MV-4-11 (cell line): ENCODE measurements at regions not wholly inside any gene's neighbourhood (a gene's known extent, or its start where the extent isn't known, plus 50 kb on each side); places are given as distances from the start of the nearest gene placed in this dataset.

Source experiments
- DNase-seq: peaks from one replicate; lab custom pipeline; 2025; lab: John Stamatoyannopoulos, UW

GRCh38 chr12:126685636-126686035, 1581.3 kb upstream of the TMEM132C start:
- no peak for DNase-seq

GRCh38 chr12:126688556-126688955, 1578.4 kb upstream of the TMEM132C start:
- no peak for DNase-seq

GRCh38 chr12:126700096-126700495, 1566.9 kb upstream of the TMEM132C start:
- DNase-seq, result no peak

- no peak for DNase-seq
Measured at GRCh38 chr12:126704609-126705008, 1562.4 kb upstream of the TMEM132C start.

GRCh38 chr12:126706300-126706699, 1560.7 kb upstream of the TMEM132C start:
- no peak for DNase-seq

GRCh38 chr12:126708492-126708896, 1558.5 kb upstream of the TMEM132C start:
- DNase-seq, result no peak

GRCh38 chr12:126718365-126718764, 1548.6 kb upstream of the TMEM132C start:
- DNase-seq, result no peak

- DNase-seq, result no peak
Measured at GRCh38 chr12:126719912-126720705, 1546.9 kb upstream of the TMEM132C start.

GRCh38 chr12:126726481-126727217, 1540.3 kb upstream of the TMEM132C start:
- no peak for DNase-seq

GRCh38 chr12:126727218-126728075, 1539.5 kb upstream of the TMEM132C start:
- DNase-seq, result no peak

GRCh38 chr12:126734296-126734695, 1532.7 kb upstream of the TMEM132C start:
- DNase-seq, result no peak

- no peak for DNase-seq
Measured at GRCh38 chr12:126734710-126735109, 1532.3 kb upstream of the TMEM132C start.

- no peak for DNase-seq
Measured at GRCh38 chr12:126741536-126742240, 1525.3 kb upstream of the TMEM132C start.

- DNase-seq, result no peak
Measured at GRCh38 chr12:126742241-126742641, 1524.7 kb upstream of the TMEM132C start.

GRCh38 chr12:126747530-126748149, 1519.3 kb upstream of the TMEM132C start:
- peak; percentile 19 for DNase-seq

GRCh38 chr12:126752021-126752420, 1514.9 kb upstream of the TMEM132C start:
- DNase-seq, result no peak

- no peak for DNase-seq
Measured at GRCh38 chr12:126757326-126757725, 1509.6 kb upstream of the TMEM132C start.

GRCh38 chr12:126760092-126760491, 1506.9 kb upstream of the TMEM132C start:
- no peak for DNase-seq

- no peak for DNase-seq
Measured at GRCh38 chr12:126761420-126761819, 1505.5 kb upstream of the TMEM132C start.

- peak; percentile 62 for DNase-seq
Measured at GRCh38 chr12:126762150-126762549, 1504.8 kb upstream of the TMEM132C start.

- DNase-seq, result no peak
Measured at GRCh38 chr12:126763359-126763758, 1503.6 kb upstream of the TMEM132C start.
